A549 (cell line): ENCODE measurements at regions not wholly inside any gene's neighbourhood (a gene's known extent, or its start where the extent isn't known, plus 50 kb on each side); places are given as distances from the start of the nearest gene placed in this dataset.

ENCODE experiments used
- ATAC-seq, 2 experiments: fragments of 200-7000 bp in 1 of 2; fragments of >200 bp in 1 of 2; cut with Nextera tagmentation in 1 of 2; cut with Tn5 transposase in 1 of 2; 3 replicates each; pipeline versions ENCODE4 v1.8.0 to v1.9.1; 2018 to 2020; ENCODE audit warnings: mild to moderate bottlenecking in 1 of 2, moderate library complexity in 1 of 2
- CTCF ChIA-PET: fragments of 300-600 bp; sonication (Branson Sonifier 250); formaldehyde crosslinking; extraction: SDS; loops from one replicate; lab custom pipeline; 2021; ENCODE audit warnings: antibody characterized with exemption, inconsistent platforms; lab: Yijun Ruan, JAX
- POLR2A ChIA-PET: fragments of 350-600 bp; formaldehyde crosslinking; extraction: SDS; loops from one replicate; lab custom pipeline; 2021; ENCODE audit warnings: antibody characterized with exemption, inconsistent platforms; lab: Yijun Ruan, JAX
- DNase-seq, 2 experiments: peaks; one replicate each; pipeline versions ENCODE4 v3.0.0 to v3.0.0-alpha.2; 2011 to 2016; ENCODE audit warnings: low read depth in 1 of 2, low spot score in 1 of 2
- FAIRE-seq: peaks from 2 replicates; lab custom pipeline; 2011; peaks lifted over from hg19 to GRCh38; lab: Jason Lieb, UNC
- H3K27ac ChIP-seq, 2 experiments: fragments of >200 bp; sonication (Bioruptor Twin); formaldehyde crosslinking; 3 replicates each; pipeline ENCODE4 v1.5.1; 2016 to 2017
- H3K4me1 ChIP-seq: fragments of >200 bp; sonication (Bioruptor Twin); formaldehyde crosslinking; 3 replicates; pipeline ENCODE4 v1.6.1; 2016
- H3K4me2 ChIP-seq: fragments of >200 bp; sonication (Bioruptor Twin); formaldehyde crosslinking; 3 replicates; pipeline ENCODE4 v1.6.1; 2016
- H3K4me3 ChIP-seq: fragments of >200 bp; sonication (Bioruptor Twin); formaldehyde crosslinking; 3 replicates; pipeline ENCODE4 v1.5.1; 2016
- H3K9me3 ChIP-seq: fragments of >200 bp; sonication (Bioruptor Twin); formaldehyde crosslinking; 3 replicates; pipeline ENCODE4 v1.6.1; 2016
- BHLHE40 ChIP-seq: IDR thresholded peaks from 2 replicates; pipeline ENCODE4 v1.6.1; 2012; ENCODE audit warnings: low read depth, low read length, inconsistent platforms
- CEBPB ChIP-seq, 2 experiments: fragments of >200 bp in 1 of 2; sonication (Bioruptor Twin) in 1 of 2; formaldehyde crosslinking in 1 of 2; IDR thresholded peaks; 2 replicates each; pipeline ENCODE4 v1.6.1; 2012 to 2016
- CHD2 ChIP-seq: fragments of 150-350 bp; IDR thresholded peaks from 2 replicates; pipeline ENCODE4 v1.6.1; 2014; ENCODE audit warnings: low read length; ENCODE audit not compliant: partially characterized antibody
- EP300 ChIP-seq, 2 experiments: fragments of >200 bp; sonication (Bioruptor Twin); formaldehyde crosslinking; IDR thresholded peaks; 2 replicates in 1 of 2; 3 replicates in 1 of 2; pipeline ENCODE4 v1.6.1; 2016 to 2017
- FOSL2 ChIP-seq, 2 experiments: fragments of 450-650 bp in 1 of 2; fragments of >200 bp in 1 of 2; sonication (Bioruptor Twin) in 1 of 2; formaldehyde crosslinking; IDR thresholded peaks; 2 replicates each; pipeline versions ENCODE4 v1.5.0 to v1.6.1; 2016 to 2020; ENCODE audit warnings: mild to moderate bottlenecking in 1 of 2, moderate library complexity in 1 of 2
- FOXS1 ChIP-seq: fragments of 250-450 bp; sonication (Bioruptor Pico); IDR thresholded peaks from 2 replicates; pipeline ENCODE4 v1.5.0; 2020; ENCODE audit warnings: mild to moderate bottlenecking, moderate library complexity
- HOXB5 ChIP-seq: fragments of 250-450 bp; sonication (Bioruptor Pico); IDR thresholded peaks from 2 replicates; pipeline ENCODE4 v1.5.0; 2020; ENCODE audit warnings: mild to moderate bottlenecking, moderate library complexity
- JUN ChIP-seq, 2 experiments: fragments of >200 bp; sonication (Bioruptor Twin); formaldehyde crosslinking; IDR thresholded peaks; 2 replicates in 1 of 2; 3 replicates in 1 of 2; pipeline ENCODE4 v1.6.1; 2016 to 2017
- KDM1A ChIP-seq: fragments of 200-600 bp; sonication (generic); IDR thresholded peaks from 2 replicates; pipeline ENCODE4 v1.6.1; 2016; ENCODE audit warnings: low read depth, mild to moderate bottlenecking
- MAFK ChIP-seq: fragments of 450-650 bp; IDR thresholded peaks from 2 replicates; pipeline ENCODE4 v1.6.1; 2014; ENCODE audit not compliant: partially characterized antibody
- NR3C1 ChIP-seq: fragments of >200 bp; sonication (Bioruptor Twin); formaldehyde crosslinking; IDR thresholded peaks from 3 replicates; pipeline ENCODE4 v1.6.1; 2017
- POLR2A ChIP-seq: IDR thresholded peaks from 2 replicates; pipeline ENCODE4 v1.6.1; 2012; ENCODE audit warnings: mild to moderate bottlenecking, low read length
- RARB ChIP-seq: fragments of 250-450 bp; sonication (Bioruptor Pico); IDR thresholded peaks from 2 replicates; pipeline ENCODE4 v1.8.0; 2021; ENCODE audit warnings: mild to moderate bottlenecking, moderate library complexity
- RCOR1 ChIP-seq: fragments of 150-350 bp; IDR thresholded peaks from 2 replicates; pipeline ENCODE4 v1.6.1; 2014; ENCODE audit warnings: antibody characterized with exemption, low read length, low read depth
- RFX5 ChIP-seq: fragments of 450-650 bp; IDR thresholded peaks from 2 replicates; pipeline ENCODE4 v1.7.1; 2014; ENCODE audit warnings: antibody characterized with exemption, mild to moderate bottlenecking, moderate library complexity
- SMC3 ChIP-seq: fragments of >200 bp; sonication (Bioruptor Twin); formaldehyde crosslinking; IDR thresholded peaks from 3 replicates; pipeline ENCODE4 v1.6.1; 2018; ENCODE audit warnings: inconsistent platforms
- TP53 ChIP-seq: fragments of 250-450 bp; sonication (Bioruptor Pico); IDR thresholded peaks from 2 replicates; pipeline ENCODE4 v1.5.0; 2021; ENCODE audit warnings: mild to moderate bottlenecking, moderate library complexity
- ZC3H11A ChIP-seq: fragments of 450-650 bp; IDR thresholded peaks from 2 replicates; pipeline ENCODE4 v1.6.1; 2014; ENCODE audit warnings: antibody characterized with exemption, mild to moderate bottlenecking
- ZNF302 ChIP-seq: fragments of 250-450 bp; sonication (Bioruptor Pico); IDR thresholded peaks from 2 replicates; pipeline ENCODE4 v1.9.0; 2021; ENCODE audit warnings: inconsistent platforms, mild to moderate bottlenecking, moderate library complexity
- WGBS: methylation state at CpG from one replicate; pipeline ENCODE4 v1.1.6; 2017; ENCODE audit errors: missing lambda C conversion rate; 5-methylcytosine and 5-hydroxymethylcytosine counted together
- TF ChIP-seq, protein P1 (sequence below): fragments of >200 bp; sonication (Bioruptor Twin); formaldehyde crosslinking; IDR thresholded peaks from 3 replicates; pipeline ENCODE4 v1.5.1; 2016
- TF ChIP-seq, protein P2 (sequence below): IDR thresholded peaks from 2 replicates; pipeline ENCODE4 v1.6.1; 2012
- TF ChIP-seq, protein P3 (sequence below): fragments of 250-450 bp; sonication (Bioruptor Pico); IDR thresholded peaks from 2 replicates; pipeline ENCODE4 v1.5.0; 2021; ENCODE audit warnings: mild to moderate bottlenecking, moderate library complexity, borderline replicate concordance
- TF ChIP-seq, protein P4 (sequence below): IDR thresholded peaks from 2 replicates; pipeline ENCODE4 v1.6.1; 2012
- TF ChIP-seq, protein P5 (sequence below): fragments of 450-650 bp; IDR thresholded peaks from 2 replicates; pipeline ENCODE4 v1.6.1; 2014; ENCODE audit warnings: antibody characterized with exemption
- TF ChIP-seq, protein P6 (sequence below): fragments of >200 bp; sonication (Bioruptor Twin); formaldehyde crosslinking; IDR thresholded peaks from 3 replicates; pipeline ENCODE4 v1.6.1; 2016
- TF ChIP-seq, protein P7 (sequence below): fragments of 150-350 bp; IDR thresholded peaks from 2 replicates; pipeline ENCODE4 v1.6.1; 2014; ENCODE audit warnings: low read depth, mild to moderate bottlenecking, low read length

DNA sequence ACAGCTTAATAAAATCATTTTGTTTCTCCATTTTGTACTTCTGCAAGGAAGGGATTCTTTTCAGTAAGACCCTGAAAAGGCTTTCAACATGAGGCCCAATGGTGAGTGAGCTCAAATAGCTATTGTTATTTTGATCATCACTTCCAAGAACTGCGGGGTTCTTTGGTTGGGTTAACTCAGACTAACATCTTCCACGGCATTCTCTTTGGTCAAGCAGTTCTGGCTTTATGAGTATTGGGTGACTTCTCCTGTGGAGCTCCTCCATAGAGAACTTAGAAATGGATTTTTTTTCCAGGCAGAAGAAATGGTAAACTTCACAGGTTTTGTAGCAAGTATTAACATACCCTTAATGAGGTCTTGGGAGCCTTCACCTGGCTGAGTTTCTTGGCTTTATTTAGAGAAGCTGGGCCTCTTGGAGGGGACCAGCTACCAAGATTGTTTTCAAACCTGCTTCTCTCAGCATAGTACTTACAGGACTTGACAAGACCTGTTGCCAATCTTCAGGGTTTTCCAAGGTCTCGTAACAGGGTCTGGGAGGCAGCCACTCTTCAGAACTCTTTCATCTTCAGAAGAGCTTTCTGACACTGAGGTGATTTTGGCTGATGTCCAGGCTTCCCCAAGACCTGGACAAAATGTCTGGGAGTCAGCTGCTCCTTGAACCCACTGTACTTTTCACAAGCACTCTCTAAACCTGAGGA is 353.2 kb upstream of the ETAA1 start:
- Histone ChIP-seq H3K4me2 (no peak overlapping the region), H3K4me3 (no peak overlapping the region), H3K4me1 (peaks cover 4% of the 10 kb centered on the region; the same call in 1 of the 3 replicates), H3K9me3 (no peaks in the 10 kb centered on the region), H3K27ac (no peak overlapping the region)
- ATAC-seq (no peak), DNase-seq (no peak), FAIRE-seq (no peak)
- TF ChIP-seq CEBPB (IDR thresholded peaks at IDR 0.05) (no peak), RCOR1 (no peak), CHD2 (no peak), FOSL2 (IDR thresholded peaks at IDR 0.05) (no peak), FOSL2 (CRISPR knock-in tag; IDR thresholded peaks at IDR 0.05) (no peak), ZNF302 (CRISPR knock-in tag) (no peak), ZC3H11A (no peak), TP53 (CRISPR knock-in tag) (no peak), EP300 (IDR thresholded peaks at IDR 0.05) (no peak)
- TF ChIP-seq, protein P1, sequence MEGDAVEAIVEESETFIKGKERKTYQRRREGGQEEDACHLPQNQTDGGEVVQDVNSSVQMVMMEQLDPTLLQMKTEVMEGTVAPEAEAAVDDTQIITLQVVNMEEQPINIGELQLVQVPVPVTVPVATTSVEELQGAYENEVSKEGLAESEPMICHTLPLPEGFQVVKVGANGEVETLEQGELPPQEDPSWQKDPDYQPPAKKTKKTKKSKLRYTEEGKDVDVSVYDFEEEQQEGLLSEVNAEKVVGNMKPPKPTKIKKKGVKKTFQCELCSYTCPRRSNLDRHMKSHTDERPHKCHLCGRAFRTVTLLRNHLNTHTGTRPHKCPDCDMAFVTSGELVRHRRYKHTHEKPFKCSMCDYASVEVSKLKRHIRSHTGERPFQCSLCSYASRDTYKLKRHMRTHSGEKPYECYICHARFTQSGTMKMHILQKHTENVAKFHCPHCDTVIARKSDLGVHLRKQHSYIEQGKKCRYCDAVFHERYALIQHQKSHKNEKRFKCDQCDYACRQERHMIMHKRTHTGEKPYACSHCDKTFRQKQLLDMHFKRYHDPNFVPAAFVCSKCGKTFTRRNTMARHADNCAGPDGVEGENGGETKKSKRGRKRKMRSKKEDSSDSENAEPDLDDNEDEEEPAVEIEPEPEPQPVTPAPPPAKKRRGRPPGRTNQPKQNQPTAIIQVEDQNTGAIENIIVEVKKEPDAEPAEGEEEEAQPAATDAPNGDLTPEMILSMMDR: no peak
- TF ChIP-seq, protein P2, sequence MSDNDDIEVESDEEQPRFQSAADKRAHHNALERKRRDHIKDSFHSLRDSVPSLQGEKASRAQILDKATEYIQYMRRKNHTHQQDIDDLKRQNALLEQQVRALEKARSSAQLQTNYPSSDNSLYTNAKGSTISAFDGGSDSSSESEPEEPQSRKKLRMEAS: no peak
- TF ChIP-seq, protein P3, sequence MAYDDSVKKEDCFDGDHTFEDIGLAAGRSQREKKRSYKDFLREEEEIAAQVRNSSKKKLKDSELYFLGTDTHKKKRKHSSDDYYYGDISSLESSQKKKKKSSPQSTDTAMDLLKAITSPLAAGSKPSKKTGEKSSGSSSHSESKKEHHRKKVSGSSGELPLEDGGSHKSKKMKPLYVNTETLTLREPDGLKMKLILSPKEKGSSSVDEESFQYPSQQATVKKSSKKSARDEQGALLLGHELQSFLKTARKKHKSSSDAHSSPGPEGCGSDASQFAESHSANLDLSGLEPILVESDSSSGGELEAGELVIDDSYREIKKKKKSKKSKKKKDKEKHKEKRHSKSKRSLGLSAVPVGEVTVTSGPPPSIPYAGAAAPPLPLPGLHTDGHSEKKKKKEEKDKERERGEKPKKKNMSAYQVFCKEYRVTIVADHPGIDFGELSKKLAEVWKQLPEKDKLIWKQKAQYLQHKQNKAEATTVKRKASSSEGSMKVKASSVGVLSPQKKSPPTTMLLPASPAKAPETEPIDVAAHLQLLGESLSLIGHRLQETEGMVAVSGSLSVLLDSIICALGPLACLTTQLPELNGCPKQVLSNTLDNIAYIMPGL (CRISPR knock-in tag): no peak
- CTCF ChIA-PET: no interaction called here
- POLR2A ChIA-PET: no interaction called here
- WGBS: 25% methylated on average over 3 of the region's 3 CpGs

DNA sequence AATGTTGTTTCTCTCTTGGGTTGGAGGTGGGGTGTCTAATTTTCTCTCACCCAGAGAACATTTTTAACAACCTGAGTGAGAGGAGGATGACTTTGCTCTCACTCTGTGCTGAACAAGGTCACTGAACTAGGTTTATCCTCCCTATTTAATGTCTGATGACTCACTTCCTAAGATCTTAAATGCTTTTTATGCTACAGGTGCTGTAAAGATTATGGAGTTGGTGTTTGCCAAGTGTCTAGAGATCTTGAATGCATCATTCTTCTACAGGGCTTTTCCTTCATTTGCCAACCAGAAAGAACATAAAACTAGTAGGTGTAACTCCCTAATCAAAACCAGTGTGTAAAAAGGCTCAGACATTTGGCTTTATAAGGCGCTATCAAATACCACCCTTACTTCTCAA is 350.5 kb upstream of the ETAA1 start:
- no peak for DNase-seq
- ChIA-PET CTCF (no interaction called here), POLR2A (no interaction called here)
- no peak for FAIRE-seq
- no peak overlapping the region for H3K4me3 ChIP-seq
- no peak for TF ChIP-seq JUN (IDR thresholded peaks at IDR 0.05)
- no peak for TF ChIP-seq RFX5
- TF ChIP-seq ZC3H11A: no peak
- no peak for TF ChIP-seq NR3C1
- TF ChIP-seq, protein P4, sequence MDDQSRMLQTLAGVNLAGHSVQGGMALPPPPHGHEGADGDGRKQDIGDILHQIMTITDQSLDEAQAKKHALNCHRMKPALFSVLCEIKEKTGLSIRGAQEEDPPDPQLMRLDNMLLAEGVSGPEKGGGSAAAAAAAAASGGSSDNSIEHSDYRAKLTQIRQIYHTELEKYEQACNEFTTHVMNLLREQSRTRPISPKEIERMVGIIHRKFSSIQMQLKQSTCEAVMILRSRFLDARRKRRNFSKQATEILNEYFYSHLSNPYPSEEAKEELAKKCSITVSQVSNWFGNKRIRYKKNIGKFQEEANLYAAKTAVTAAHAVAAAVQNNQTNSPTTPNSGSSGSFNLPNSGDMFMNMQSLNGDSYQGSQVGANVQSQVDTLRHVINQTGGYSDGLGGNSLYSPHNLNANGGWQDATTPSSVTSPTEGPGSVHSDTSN: no peak
- TF ChIP-seq FOXS1: no peak
- no peak for TF ChIP-seq RARB (CRISPR knock-in tag)
- no peak for TF ChIP-seq CHD2
- TF ChIP-seq HOXB5 (CRISPR knock-in tag): no peak
- TF ChIP-seq POLR2A: no peak
- TF ChIP-seq, protein P5, sequence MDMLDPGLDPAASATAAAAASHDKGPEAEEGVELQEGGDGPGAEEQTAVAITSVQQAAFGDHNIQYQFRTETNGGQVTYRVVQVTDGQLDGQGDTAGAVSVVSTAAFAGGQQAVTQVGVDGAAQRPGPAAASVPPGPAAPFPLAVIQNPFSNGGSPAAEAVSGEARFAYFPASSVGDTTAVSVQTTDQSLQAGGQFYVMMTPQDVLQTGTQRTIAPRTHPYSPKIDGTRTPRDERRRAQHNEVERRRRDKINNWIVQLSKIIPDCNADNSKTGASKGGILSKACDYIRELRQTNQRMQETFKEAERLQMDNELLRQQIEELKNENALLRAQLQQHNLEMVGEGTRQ: no peak
- TF ChIP-seq, protein P6, sequence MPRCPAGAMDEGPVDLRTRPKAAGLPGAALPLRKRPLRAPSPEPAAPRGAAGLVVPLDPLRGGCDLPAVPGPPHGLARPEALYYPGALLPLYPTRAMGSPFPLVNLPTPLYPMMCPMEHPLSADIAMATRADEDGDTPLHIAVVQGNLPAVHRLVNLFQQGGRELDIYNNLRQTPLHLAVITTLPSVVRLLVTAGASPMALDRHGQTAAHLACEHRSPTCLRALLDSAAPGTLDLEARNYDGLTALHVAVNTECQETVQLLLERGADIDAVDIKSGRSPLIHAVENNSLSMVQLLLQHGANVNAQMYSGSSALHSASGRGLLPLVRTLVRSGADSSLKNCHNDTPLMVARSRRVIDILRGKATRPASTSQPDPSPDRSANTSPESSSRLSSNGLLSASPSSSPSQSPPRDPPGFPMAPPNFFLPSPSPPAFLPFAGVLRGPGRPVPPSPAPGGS: no peak
- TF ChIP-seq BHLHE40: no peak
- no peak for TF ChIP-seq MAFK
- TF ChIP-seq, protein P7, sequence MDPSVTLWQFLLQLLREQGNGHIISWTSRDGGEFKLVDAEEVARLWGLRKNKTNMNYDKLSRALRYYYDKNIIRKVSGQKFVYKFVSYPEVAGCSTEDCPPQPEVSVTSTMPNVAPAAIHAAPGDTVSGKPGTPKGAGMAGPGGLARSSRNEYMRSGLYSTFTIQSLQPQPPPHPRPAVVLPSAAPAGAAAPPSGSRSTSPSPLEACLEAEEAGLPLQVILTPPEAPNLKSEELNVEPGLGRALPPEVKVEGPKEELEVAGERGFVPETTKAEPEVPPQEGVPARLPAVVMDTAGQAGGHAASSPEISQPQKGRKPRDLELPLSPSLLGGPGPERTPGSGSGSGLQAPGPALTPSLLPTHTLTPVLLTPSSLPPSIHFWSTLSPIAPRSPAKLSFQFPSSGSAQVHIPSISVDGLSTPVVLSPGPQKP: no peak
- no peak for TF ChIP-seq FOSL2 (IDR thresholded peaks at IDR 0.05)
- TF ChIP-seq FOSL2 (CRISPR knock-in tag; IDR thresholded peaks at IDR 0.05): no peak
- TF ChIP-seq, protein P1: no peak
- no peak for TF ChIP-seq KDM1A
- no peak for TF ChIP-seq SMC3
- H3K4me1 ChIP-seq: no peaks in the 10 kb centered on the region
- ATAC-seq: no peak
- H3K4me2 ChIP-seq: no peak overlapping the region
- H3K9me3 ChIP-seq: no peaks in the 10 kb centered on the region
- WGBS: 46% methylated on average over 1 of the region's 1 CpG
- no peak overlapping the region for H3K27ac ChIP-seq
